Karpas-422 (cell line): ENCODE measurements at regions not wholly inside any gene's neighbourhood (a gene's known extent, or its start where the extent isn't known, plus 50 kb on each side); places are given as distances from the start of the nearest gene placed in this dataset.
A peak's percentile ranks its signal among the peaks of the same experiment; 100 is the strongest.

Experiments
- DNase-seq: peaks from one replicate; pipeline ENCODE4 v3.0.0-alpha.2; 2015
- H2AFZ ChIP-seq: fragments of 200-600 bp; sonication (generic); 2 replicates; pipeline ENCODE4 v1.6.1; 2014; ENCODE audit warnings: antibody characterized with exemption, low read length, mixed read lengths
- H3K27ac ChIP-seq: fragments of 200-600 bp; sonication (generic); 2 replicates; pipeline ENCODE4 v1.5.1; 2014; ENCODE audit warnings: mild to moderate bottlenecking, low read length, moderate library complexity
- H3K27me3 ChIP-seq: fragments of 200-600 bp; sonication (generic); 2 replicates; pipeline ENCODE4 v1.6.1; 2014; ENCODE audit warnings: low read length, mixed read lengths
- H3K36me3 ChIP-seq: fragments of 200-600 bp; sonication (generic); 2 replicates; pipeline ENCODE4 v1.6.1; 2014; ENCODE audit warnings: low read length, mixed read lengths; ENCODE audit not compliant: insufficient read depth
- H3K4me1 ChIP-seq: fragments of 200-600 bp; sonication (generic); 2 replicates; pipeline ENCODE4 v1.6.1; 2014; ENCODE audit warnings: mild to moderate bottlenecking, low read length, mixed read lengths
- H3K4me2 ChIP-seq: fragments of 200-600 bp; sonication (generic); 2 replicates; pipeline ENCODE4 v1.6.1; 2014; ENCODE audit warnings: low read length, low read depth, mild to moderate bottlenecking; ENCODE audit not compliant: poor library complexity, severe bottlenecking
- H3K4me3 ChIP-seq: fragments of 200-600 bp; sonication (generic); 2 replicates; pipeline ENCODE4 v1.5.1; 2014; ENCODE audit warnings: mild to moderate bottlenecking, antibody characterized with exemption, low read length, mixed read lengths
- H3K79me2 ChIP-seq: fragments of 200-600 bp; sonication (generic); 2 replicates; pipeline ENCODE4 v1.6.1; 2014; ENCODE audit warnings: mild to moderate bottlenecking, low read length, mixed read lengths
- H3K9ac ChIP-seq: fragments of 200-600 bp; sonication (generic); 2 replicates; pipeline ENCODE4 v1.6.0; 2014; ENCODE audit warnings: low read length
- H3K9me2 ChIP-seq: fragments of 200-600 bp; sonication (generic), shearing (Covaris generic); replicated peaks from 2 replicates; pipeline ENCODE4 v1.6.0; 2014; ENCODE audit warnings: mild to moderate bottlenecking, low read length, moderate library complexity; ENCODE audit not compliant: insufficient read depth
- H3K9me3 ChIP-seq: fragments of 300-700, 200-600 bp; sonication (generic); 2 replicates; pipeline ENCODE4 v1.6.1; 2014; ENCODE audit warnings: low read length, mixed read lengths
- H4K20me1 ChIP-seq: fragments of 200-600 bp; sonication (generic); 2 replicates; pipeline ENCODE4 v1.6.1; 2014; ENCODE audit warnings: mild to moderate bottlenecking, antibody characterized with exemption, low read length, low read depth; ENCODE audit not compliant: insufficient read depth

DNA sequence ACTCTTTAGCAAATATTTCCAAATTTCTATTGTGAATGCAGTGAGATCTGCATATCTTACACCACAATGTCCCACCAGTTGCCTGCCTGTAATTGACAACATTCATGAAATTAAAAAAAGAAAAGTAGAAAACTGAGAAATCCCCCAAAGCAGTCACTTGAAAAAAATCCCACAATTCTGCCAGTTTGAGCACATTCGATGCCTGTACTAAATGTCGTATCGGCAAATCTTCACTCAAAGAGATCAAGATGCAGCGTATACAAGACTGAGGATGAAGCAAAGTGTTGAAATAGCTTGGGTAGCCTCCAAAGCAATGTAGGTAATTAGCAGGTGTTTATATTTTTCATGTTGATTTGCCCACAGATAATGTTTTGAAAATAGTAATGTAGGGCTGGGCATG lies 186.7 kb upstream of the ZEB2 start:
- H3K4me1 ChIP-seq = peaks cover 95% of the 10 kb centered on the region
- H3K36me3 ChIP-seq = no peaks in the 10 kb centered on the region
- no peaks in the 10 kb centered on the region for H3K9me2 ChIP-seq
- H3K9me3 ChIP-seq = no peaks in the 10 kb centered on the region
- H3K27me3 ChIP-seq = no peaks in the 10 kb centered on the region
- no peak overlapping the region for H3K9ac ChIP-seq
- H3K79me2 ChIP-seq = no peaks in the 10 kb centered on the region
- H3K4me2 ChIP-seq = peak overlapping the region; percentile 73
- no peaks in the 10 kb centered on the region for H4K20me1 ChIP-seq
- peak overlapping the region; percentile 100 for H3K27ac ChIP-seq
- H3K4me3 ChIP-seq = no peak overlapping the region
- no peak for DNase-seq
- no peak overlapping the region for H2AFZ ChIP-seq

DNA sequence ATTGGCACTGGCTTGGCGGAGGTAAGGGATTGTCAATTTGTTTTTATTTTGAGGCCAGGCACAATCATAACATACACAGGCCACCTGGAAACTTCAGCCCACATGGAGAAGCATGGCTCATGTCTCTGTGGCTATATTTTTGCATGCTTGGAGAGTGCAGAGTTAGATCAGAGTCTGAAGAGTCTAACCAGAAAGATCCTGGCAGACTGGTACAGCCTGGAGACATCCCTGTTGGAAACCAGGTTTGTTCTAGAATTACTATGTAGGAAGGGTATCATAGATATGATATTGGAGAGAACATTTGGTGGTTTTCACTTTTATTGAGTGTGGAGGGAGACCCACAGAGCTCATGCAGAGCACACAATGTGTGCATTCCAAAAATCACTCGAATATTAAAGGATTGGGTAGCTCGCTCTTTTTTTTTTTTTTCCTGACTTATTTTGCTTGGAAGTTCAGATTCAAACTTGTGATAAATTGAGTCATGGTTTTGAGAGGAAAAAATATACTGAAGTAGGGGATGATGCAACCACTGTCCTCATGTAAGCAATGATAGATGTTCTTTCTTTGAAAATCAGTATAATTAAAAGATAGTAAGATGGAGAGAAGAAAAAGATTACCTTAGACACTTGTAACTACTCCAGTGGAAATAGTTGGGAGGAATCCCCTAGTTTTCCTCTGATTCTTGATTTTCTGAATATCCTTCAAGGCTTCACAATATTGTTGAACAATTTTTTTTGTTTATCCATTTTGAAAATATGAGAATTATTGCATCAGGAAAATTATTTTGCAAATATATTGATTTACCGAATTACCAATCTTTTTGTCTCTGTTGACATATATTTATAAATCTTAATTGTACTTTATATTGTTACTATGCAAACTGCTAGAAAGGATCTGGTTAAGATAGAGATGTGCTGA lies 185.7 kb upstream of the ZEB2 start:
- peak; percentile 70 for DNase-seq
- Histone ChIP-seq H2AFZ (no peak overlapping the region), H3K4me1 (peaks cover 95% of the 10 kb centered on the region), H3K79me2 (no peaks in the 10 kb centered on the region), H3K4me2 (peak overlapping the region; percentile 73), H3K9ac (peak overlapping the region; percentile 63), H3K27me3 (no peaks in the 10 kb centered on the region), H3K4me3 (peak overlapping the region; percentile 48), H4K20me1 (no peaks in the 10 kb centered on the region), H3K27ac (peak overlapping the region; percentile 100), H3K9me3 (no peaks in the 10 kb centered on the region), H3K36me3 (no peaks in the 10 kb centered on the region), H3K9me2 (no peaks in the 10 kb centered on the region)

DNA sequence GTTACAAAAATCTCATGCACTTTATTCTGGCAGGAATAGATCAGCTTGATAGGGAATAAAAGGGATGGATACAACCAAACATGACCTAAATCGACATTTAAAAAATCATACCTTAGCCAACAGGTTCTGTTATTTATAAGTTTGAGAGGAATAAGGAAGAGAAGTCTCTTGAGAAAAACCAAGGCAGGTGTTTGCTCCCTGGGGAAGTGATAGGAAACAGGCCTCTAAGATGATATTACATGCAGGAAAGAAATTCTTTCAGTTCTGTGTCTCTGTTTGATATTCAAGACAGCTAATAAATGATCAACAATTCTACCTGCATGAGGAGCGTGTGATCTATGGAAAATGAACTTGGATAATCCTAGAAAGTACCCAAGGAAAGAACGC lies 184.8 kb upstream of the ZEB2 start:
- Histone ChIP-seq H3K36me3 (no peaks in the 10 kb centered on the region), H3K79me2 (no peaks in the 10 kb centered on the region), H3K4me2 (peak overlapping the region; percentile 73), H2AFZ (no peak overlapping the region), H3K27ac (peak overlapping the region; percentile 100), H3K9me2 (no peaks in the 10 kb centered on the region), H3K9me3 (no peaks in the 10 kb centered on the region), H3K27me3 (no peaks in the 10 kb centered on the region), H3K9ac (peak overlapping the region; percentile 63), H4K20me1 (no peaks in the 10 kb centered on the region), H3K4me1 (peaks cover 88% of the 10 kb centered on the region), H3K4me3 (peak overlapping the region; percentile 48)
- DNase-seq = peak; percentile 83

DNA sequence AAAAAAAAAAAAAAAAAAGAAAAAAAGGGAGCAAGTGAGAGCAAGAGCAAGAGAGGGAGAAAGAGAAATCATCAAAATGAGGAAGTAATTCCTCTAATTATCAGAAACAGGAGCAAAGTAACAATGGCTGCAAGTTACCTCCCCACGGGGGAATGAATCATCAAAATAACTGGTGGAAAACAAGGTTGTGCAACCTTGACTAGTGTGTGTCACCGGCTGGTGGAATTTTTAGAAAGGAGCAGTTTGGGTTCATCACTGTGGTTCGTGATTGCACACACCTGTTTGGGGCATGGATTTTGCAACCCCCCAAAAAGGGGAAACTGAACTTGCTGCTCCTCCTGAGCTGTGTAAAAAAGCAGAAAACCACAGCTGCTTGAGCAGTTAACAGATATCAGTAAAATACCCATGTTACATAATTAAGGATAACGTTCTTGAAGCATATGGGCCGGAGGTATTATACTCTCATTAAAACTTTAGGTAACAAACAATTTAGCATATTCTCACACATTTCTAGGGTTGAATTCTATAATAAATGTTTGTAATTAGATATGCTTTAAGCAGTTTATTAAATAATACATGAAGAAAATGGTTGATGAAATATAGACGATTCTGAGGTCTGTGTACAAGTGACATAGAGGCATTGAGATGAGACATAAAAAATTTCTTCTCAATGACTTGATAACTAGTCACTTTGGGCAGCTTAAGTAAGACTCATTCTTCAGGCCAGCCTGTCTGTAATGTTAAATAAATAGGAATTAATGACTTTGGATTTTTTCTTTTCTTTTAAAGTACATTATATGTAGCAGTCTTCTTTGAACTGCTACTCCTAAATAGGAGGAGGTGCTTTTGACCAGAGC lies 184.2 kb upstream of the ZEB2 start:
- H3K4me1 ChIP-seq = peaks cover 81% of the 10 kb centered on the region
- H3K4me3 ChIP-seq = peak overlapping the region; percentile 48
- H3K4me2 ChIP-seq = peak overlapping the region; percentile 73
- peak; percentile 98 for DNase-seq
- H3K9ac ChIP-seq = peak overlapping the region; percentile 66
- no peaks in the 10 kb centered on the region for H3K79me2 ChIP-seq
- H3K9me2 ChIP-seq = no peaks in the 10 kb centered on the region
- H3K27ac ChIP-seq = peak overlapping the region; percentile 100
- no peaks in the 10 kb centered on the region for H3K36me3 ChIP-seq
- no peaks in the 10 kb centered on the region for H4K20me1 ChIP-seq
- no peaks in the 10 kb centered on the region for H3K27me3 ChIP-seq
- H2AFZ ChIP-seq = no peak overlapping the region
- no peaks in the 10 kb centered on the region for H3K9me3 ChIP-seq

DNA sequence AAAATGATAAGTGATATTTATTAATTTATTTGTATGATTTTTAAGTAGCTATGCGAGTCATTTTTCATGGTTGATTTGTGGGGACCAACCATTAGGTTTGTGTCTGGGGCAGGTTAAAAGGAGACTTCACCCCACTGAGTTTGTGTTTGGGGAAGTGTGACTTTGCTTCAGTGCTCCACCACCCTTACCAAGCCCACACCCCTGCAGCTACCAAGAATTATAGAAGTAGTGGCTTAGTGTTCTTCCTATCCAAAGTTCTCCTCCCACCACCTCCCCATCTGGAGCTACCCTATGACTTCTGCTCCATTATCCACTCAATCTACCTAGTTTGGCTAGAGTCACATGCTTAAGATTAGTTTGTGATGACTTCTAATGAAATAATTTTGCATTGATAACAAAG lies 182.1 kb upstream of the ZEB2 start:
- DNase-seq = peak; percentile 89
- Histone ChIP-seq H3K9me3 (no peaks in the 10 kb centered on the region), H3K79me2 (no peaks in the 10 kb centered on the region), H3K4me2 (peak overlapping the region; percentile 73), H3K36me3 (no peaks in the 10 kb centered on the region), H3K27me3 (no peaks in the 10 kb centered on the region), H3K4me1 (peaks cover 63% of the 10 kb centered on the region), H3K4me3 (no peak overlapping the region), H2AFZ (no peak overlapping the region), H3K27ac (peak overlapping the region; percentile 100), H3K9ac (peak overlapping the region; percentile 66), H4K20me1 (no peaks in the 10 kb centered on the region), H3K9me2 (no peaks in the 10 kb centered on the region)

DNA sequence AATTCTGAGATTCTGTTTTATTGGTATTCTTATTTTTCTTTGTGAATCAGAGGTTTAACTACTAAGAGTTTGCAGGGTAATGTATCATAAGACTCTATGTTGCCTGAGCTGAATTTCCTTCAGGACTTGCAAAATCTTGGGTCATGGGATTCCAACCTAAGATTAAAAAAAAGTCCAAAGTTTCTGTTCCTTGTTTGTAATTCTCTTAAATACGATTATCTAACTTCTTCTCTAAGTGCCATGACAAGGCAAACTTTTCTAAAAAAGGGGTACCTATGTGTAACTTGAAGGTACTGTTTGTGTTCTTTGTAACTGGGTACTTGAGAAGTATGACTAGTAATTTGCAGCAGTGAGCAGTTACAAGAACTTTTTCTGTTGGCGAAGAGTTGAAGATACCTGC lies 181.3 kb upstream of the ZEB2 start:
- H3K9ac ChIP-seq = peak overlapping the region; percentile 54
- DNase-seq = no peak
- H4K20me1 ChIP-seq = no peaks in the 10 kb centered on the region
- H3K27me3 ChIP-seq = no peaks in the 10 kb centered on the region
- no peaks in the 10 kb centered on the region for H3K9me2 ChIP-seq
- H3K4me1 ChIP-seq = peaks cover 58% of the 10 kb centered on the region
- H3K4me3 ChIP-seq = no peak overlapping the region
- no peaks in the 10 kb centered on the region for H3K79me2 ChIP-seq
- H3K27ac ChIP-seq = peak overlapping the region; percentile 100
- peak overlapping the region; percentile 73 for H3K4me2 ChIP-seq
- H3K36me3 ChIP-seq = no peaks in the 10 kb centered on the region
- H3K9me3 ChIP-seq = no peaks in the 10 kb centered on the region
- H2AFZ ChIP-seq = peak overlapping the region; percentile 26; the same call in 1 of the 2 replicates

DNA sequence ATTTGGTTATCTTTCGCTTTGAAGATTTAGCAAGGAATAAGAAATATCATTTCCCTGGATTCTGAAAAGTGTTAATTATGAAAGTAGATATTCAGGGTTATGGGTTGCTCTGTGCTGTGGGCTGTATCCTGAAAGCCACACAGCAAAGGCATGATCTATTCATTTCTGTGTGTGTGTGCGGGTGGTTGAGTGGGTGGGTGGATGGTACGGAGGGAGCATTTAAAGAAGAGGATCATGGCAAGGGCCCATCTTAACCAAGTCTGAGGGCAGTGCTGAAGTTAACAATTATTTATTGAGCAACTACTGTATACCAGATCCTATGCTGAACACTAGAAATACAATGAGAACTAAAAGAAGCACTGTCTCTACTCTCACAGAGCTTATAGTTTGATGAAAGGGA lies 178.2 kb upstream of the ZEB2 start:
- no peaks in the 10 kb centered on the region for H3K79me2 ChIP-seq
- H3K36me3 ChIP-seq = no peaks in the 10 kb centered on the region

DNA sequence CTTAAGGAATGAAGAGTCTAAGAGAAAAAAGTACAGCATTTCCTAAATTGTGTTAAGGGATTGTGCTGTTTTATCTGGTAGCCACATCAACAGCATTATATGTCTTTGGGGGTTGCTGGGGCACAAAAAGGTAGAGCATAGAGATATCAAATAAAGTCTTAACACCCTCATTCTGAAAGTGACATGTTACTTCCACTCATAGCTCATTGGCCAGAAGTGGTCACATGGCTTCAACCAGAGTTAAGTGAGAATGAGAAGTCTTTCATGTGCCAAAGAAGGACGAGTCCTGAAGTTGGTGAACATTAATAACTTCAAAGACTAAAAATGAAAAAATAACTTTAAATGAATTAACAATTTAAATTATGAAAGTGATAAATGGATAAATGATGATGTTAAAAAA lies 175.7 kb upstream of the ZEB2 start:
- Histone ChIP-seq H3K4me2 (no peak overlapping the region), H3K4me3 (no peak overlapping the region), H2AFZ (0 out of 2 replicates have a peak overlapping the region, but pooled peaks have one; percentile 29), H3K4me1 (peaks cover 38% of the 10 kb centered on the region), H3K27me3 (no peaks in the 10 kb centered on the region), H3K27ac (peak overlapping the region; percentile 34; the same call in 1 of the 2 replicates), H3K36me3 (no peaks in the 10 kb centered on the region), H3K9me2 (no peaks in the 10 kb centered on the region), H3K9ac (no peak overlapping the region), H4K20me1 (no peaks in the 10 kb centered on the region), H3K9me3 (no peaks in the 10 kb centered on the region), H3K79me2 (no peaks in the 10 kb centered on the region)
- peak; percentile 63 for DNase-seq

More for the DNA sequence above, 178.2 kb upstream of the ZEB2 start:
- no peaks in the 10 kb centered on the region for H4K20me1 ChIP-seq
- no peak overlapping the region for H3K4me2 ChIP-seq
- no peaks in the 10 kb centered on the region for H3K27me3 ChIP-seq
- no peak overlapping the region for H3K9ac ChIP-seq
- no peak overlapping the region for H2AFZ ChIP-seq
- no peaks in the 10 kb centered on the region for H3K9me3 ChIP-seq
- DNase-seq = no peak
- H3K27ac ChIP-seq = peak overlapping the region; percentile 100; the same call in 1 of the 2 replicates
- H3K4me1 ChIP-seq = peaks cover 44% of the 10 kb centered on the region
- H3K4me3 ChIP-seq = no peak overlapping the region
- H3K9me2 ChIP-seq = no peaks in the 10 kb centered on the region
